ENCODE measurements at regions not wholly inside any gene's neighbourhood (a gene's known extent, or its start where the extent isn't known, plus 50 kb on each side); places are given as distances from the start of the nearest gene placed in this dataset.

DNA sequence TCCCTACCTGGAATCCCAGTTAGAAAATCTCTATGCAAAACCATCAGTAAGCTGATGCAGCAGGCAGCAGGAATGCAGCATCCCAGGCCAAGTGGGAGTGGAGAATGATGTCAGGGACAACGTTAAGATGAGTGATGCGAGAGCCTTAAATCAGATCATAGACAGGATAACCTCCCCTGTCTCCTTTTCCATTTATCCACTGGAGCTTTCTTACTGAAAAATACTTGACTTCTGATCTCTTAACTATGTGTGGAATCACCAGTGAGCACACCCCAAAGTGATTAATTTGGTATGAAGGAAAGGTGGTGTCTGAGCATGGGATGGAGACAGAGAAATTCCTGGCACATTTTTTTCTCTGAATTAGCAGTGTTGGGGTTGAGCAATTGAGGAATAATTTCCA is 98.0 kb downstream of the RND3 start:
- Histone ChIP-seq H3K9me3 (peaks cover 10% of the 10 kb centered on the region), H3K4me3 (no peak overlapping the region), H3K4me1 (no peaks in the 10 kb centered on the region), H3K27me3 (ENCODE audit: low read depth) (no peaks in the 10 kb centered on the region), H3K27ac (no peak overlapping the region), H3K36me3 (no peaks in the 10 kb centered on the region)
- ATAC-seq: no peak
- intact Hi-C loops (cut with DNase I): no loop called here
- TF ChIP-seq, protein P1, sequence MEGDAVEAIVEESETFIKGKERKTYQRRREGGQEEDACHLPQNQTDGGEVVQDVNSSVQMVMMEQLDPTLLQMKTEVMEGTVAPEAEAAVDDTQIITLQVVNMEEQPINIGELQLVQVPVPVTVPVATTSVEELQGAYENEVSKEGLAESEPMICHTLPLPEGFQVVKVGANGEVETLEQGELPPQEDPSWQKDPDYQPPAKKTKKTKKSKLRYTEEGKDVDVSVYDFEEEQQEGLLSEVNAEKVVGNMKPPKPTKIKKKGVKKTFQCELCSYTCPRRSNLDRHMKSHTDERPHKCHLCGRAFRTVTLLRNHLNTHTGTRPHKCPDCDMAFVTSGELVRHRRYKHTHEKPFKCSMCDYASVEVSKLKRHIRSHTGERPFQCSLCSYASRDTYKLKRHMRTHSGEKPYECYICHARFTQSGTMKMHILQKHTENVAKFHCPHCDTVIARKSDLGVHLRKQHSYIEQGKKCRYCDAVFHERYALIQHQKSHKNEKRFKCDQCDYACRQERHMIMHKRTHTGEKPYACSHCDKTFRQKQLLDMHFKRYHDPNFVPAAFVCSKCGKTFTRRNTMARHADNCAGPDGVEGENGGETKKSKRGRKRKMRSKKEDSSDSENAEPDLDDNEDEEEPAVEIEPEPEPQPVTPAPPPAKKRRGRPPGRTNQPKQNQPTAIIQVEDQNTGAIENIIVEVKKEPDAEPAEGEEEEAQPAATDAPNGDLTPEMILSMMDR (IDR thresholded peaks at IDR 0.05): no peak
- DNase-seq: no peak

DNA sequence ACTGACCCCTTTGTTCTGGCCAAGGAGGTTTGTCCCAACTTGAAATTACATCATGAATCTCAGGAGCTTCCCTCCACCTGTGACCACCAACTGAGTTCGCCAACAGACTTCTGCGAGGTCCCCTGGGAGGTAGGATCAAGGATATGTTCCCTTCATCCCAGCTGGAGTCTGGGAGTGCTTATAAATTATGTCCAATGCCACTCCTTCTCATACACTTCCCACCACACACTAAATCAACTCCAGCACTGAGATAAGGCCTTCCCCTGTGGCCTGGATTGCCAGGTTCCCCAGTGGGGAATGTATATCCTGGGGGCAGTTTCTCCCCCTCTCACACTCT is 99.2 kb downstream of the RND3 start:
- DNase-seq (no peak), ATAC-seq (no peak)
- Histone ChIP-seq H3K4me1 (no peaks in the 10 kb centered on the region), H3K4me3 (no peak overlapping the region), H3K27me3 (ENCODE audit: low read depth) (no peaks in the 10 kb centered on the region), H3K27ac (no peak overlapping the region), H3K36me3 (no peaks in the 10 kb centered on the region), H3K9me3 (peaks cover 10% of the 10 kb centered on the region)
- TF ChIP-seq, protein P1 (IDR thresholded peaks at IDR 0.05): no peak
- intact Hi-C loops (cut with DNase I): no loop called here

DNA sequence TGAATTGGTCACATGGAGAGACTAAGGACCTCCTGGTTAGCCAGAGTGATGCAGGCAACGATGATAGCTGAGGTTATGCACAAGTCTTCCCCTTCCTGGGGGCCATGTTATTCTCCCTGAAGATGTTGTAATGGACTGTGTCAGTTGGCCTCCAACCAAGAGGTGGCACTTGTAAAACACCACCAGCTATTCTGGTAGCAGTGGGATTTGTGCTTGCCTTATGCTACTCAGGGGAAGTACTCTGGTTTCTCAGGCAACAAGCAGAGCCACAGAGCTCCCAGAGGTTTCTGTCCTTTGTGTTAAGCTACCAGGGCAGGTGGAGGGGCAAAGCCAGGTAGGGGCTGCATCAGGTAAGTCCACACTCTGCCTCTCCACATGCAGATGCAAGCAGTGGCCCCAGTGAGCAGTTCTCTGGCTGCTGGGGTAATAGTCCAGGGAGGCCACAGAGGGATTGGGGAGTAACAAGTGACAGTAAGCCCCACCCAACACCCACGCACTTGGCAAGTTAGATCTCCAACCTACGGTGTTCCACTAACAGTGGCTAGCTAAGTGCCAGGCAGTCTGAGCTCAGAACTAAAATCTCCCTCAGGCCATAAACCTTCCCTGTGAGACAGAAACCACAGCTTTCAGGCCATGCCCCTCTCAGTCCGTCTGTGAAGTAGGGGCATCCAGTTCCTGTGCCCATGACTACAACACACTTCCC is 99.7 kb downstream of the RND3 start:
- H3K4me1 ChIP-seq: no peaks in the 10 kb centered on the region
- H3K4me3 ChIP-seq: no peak overlapping the region
- peaks cover 10% of the 10 kb centered on the region for H3K9me3 ChIP-seq
- no peaks in the 10 kb centered on the region for H3K27me3 ChIP-seq (ENCODE audit: low read depth)
- H3K36me3 ChIP-seq: no peaks in the 10 kb centered on the region
- H3K27ac ChIP-seq: no peak overlapping the region
- no peak for ATAC-seq
- intact Hi-C loops (cut with DNase I): no loop called here
- TF ChIP-seq, protein P1 (IDR thresholded peaks at IDR 0.05): no peak
- no peak for DNase-seq

DNA sequence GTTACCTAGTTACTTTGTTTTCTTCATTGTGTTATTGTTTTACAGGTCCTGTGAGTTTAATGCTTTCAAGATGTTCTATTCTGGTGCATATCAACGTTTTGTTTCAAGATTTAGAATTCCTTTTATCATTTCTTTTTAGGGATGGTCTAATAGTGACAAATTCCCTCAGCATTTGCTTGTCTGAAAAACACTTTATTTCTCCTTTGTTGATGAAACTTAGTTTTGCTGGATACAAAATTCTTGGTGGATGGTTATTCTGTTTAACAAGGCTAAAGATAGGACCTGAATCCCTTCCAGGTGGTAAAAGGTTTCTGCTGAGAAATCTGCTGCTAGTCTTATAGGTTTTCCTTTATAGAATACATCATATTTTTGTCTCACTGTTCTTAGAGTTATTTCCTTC is 102.3 kb downstream of the RND3 start:
- DNase-seq (no peak), ATAC-seq (no peak)
- no peaks in the 10 kb centered on the region for H3K4me1 ChIP-seq
- H3K4me3 ChIP-seq: no peak overlapping the region
- no peak overlapping the region for H3K27ac ChIP-seq
- TF ChIP-seq, protein P1 (IDR thresholded peaks at IDR 0.05): no peak
- H3K27me3 ChIP-seq (ENCODE audit: low read depth): no peaks in the 10 kb centered on the region
- H3K36me3 ChIP-seq: no peaks in the 10 kb centered on the region
- peaks cover 10% of the 10 kb centered on the region for H3K9me3 ChIP-seq
- intact Hi-C loops (cut with DNase I): no loop called here

DNA sequence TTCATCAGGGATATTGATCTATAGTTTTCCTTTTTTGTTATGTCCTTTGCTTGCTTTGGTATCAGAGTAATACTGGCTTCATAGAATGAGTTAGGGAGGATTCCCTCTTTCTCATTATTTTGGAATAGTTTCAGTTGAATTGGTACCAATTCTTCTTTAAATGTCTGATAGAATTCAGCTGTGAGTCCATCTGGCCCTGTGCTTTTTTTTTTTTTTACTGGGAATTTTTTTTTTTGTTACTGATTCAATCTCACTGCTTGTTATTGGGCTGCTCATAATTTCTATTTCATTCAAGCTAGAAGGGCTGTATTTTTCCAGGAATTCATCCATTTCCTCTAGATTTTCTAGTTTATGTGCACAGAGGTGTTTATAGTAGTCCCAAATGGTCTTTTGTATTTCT is 103.9 kb downstream of the RND3 start:
- intact Hi-C loops (cut with DNase I): no loop called here
- DNase-seq (no peak), ATAC-seq (no peak)
- Histone ChIP-seq H3K27ac (no peak overlapping the region), H3K36me3 (no peaks in the 10 kb centered on the region), H3K9me3 (peaks cover 10% of the 10 kb centered on the region), H3K4me1 (no peaks in the 10 kb centered on the region), H3K4me3 (no peak overlapping the region), H3K27me3 (ENCODE audit: low read depth) (no peaks in the 10 kb centered on the region)
- TF ChIP-seq, protein P1 (IDR thresholded peaks at IDR 0.05): no peak
